Testis (tissue), 2 donors: ENCODE measurements at regions not wholly inside any gene's neighbourhood (a gene's known extent, or its start where the extent isn't known, plus 50 kb on each side); places are given as distances from the start of the nearest gene placed in this dataset.

Experiments
- DNase-seq: peaks from one replicate; pipeline ENCODE4 v3.0.0-alpha.2; 2019
- H3K27ac ChIP-seq, 2 donors: fragments of 200-600 bp; sonication (generic); one replicate each; pipeline ENCODE4 v1.5.1; 2019
- H3K27me3 ChIP-seq: fragments of 200-600 bp; sonication (generic); one replicate; pipeline ENCODE4 v1.5.1; 2019
- H3K36me3 ChIP-seq: fragments of 200-600 bp; sonication (generic); one replicate; pipeline ENCODE4 v1.5.1; 2017; ENCODE audit warnings: low read depth; ENCODE audit errors: missing control alignments
- H3K4me1 ChIP-seq: fragments of 200-600 bp; sonication (generic); one replicate; pipeline ENCODE4 v1.5.1; 2019
- H3K4me3 ChIP-seq, 2 donors: fragments of 200-600 bp; sonication (generic); one replicate each; pipeline ENCODE4 v1.5.1; 2017 to 2019
- H3K9me3 ChIP-seq: fragments of 200-600 bp; sonication (generic); one replicate; pipeline ENCODE4 v1.5.1; 2017
- CTCF ChIP-seq, 3 experiments: fragments of 450-650 bp in 2 of 3; fragments of 200-600 bp in 1 of 3; sonication (generic) in 1 of 3; IDR thresholded peaks; one replicate each; pipeline ENCODE4 v1.5.1; 2016 to 2019; ENCODE audit warnings: antibody characterized with exemption in 3 of 3, mild to moderate bottlenecking in 2 of 3, moderate library complexity in 1 of 3
- POLR2A ChIP-seq: fragments of 450-650 bp; IDR thresholded peaks from one replicate; pipeline ENCODE4 v1.6.1; 2017; ENCODE audit warnings: antibody characterized with exemption, mild to moderate bottlenecking, moderate library complexity
- WGBS, 2 donors: methylation state at CpG; one replicate each; pipeline ENCODE4 v1.1.5; 2018; 5-methylcytosine and 5-hydroxymethylcytosine counted together
- intact Hi-C: fragments of 100-400 bp; cut with DNase I; formaldehyde crosslinking; loops from one replicate; pipeline ENCODE4 v1.15.1; 2023; ENCODE audit warnings: low total_unique reads

DNA sequence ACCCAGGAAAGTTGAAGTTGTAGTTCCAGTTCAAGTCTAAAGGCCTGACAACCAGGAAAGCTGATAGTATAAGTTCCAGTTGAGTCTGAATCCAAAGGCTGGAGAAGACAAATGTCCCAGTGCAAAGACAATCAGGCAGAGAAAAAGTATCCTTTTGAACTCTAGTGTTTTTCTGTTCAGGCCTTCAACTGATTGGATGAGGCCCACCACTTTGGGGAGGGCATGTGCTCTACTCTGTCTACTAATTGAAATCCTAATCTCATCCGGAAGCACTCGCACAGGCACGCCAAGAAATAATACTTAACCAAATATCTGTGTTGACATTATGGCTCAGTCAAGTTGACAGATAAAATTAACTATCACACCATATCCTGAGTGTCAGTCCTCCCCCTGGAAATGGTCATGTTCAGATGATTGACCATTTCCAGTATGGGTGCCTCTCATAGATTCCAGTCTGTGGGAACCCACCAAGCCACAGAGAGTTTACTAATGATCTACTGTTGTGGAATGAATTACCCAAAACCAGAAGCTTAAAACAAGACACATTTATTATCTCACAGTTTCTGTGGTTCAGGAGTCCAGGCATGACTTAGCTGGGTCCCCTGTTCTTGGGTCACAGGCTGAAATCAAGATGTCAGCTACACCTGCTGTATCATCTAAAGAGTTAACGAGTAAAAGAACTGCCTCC is 296.3 kb upstream of the ZP4 start:
- no peak for DNase-seq
- intact Hi-C loops: no loop called here
- H3K36me3 ChIP-seq: no peaks in the 10 kb centered on the region
- no peaks in the 10 kb centered on the region for H3K9me3 ChIP-seq
- no peaks in the 10 kb centered on the region for H3K4me1 ChIP-seq
- no peaks in the 10 kb centered on the region for H3K27me3 ChIP-seq
- TF ChIP-seq CTCF (IDR thresholded peaks at IDR 0.05): no peak
- TF ChIP-seq POLR2A: no peak
- WGBS, 2 donors: 94 to 96% methylated on average over 4 of the region's 4 CpGs
- no peak overlapping the region for H3K4me3 ChIP-seq
- H3K27ac ChIP-seq: no peak overlapping the region

GRCh38 chr1:238177960-238178645 is 287.4 kb upstream of the ZP4 start:
- WGBS, 2 donors: 62 to 70% methylated on average over 7 of the region's 7 CpGs
- TF ChIP-seq CTCF (IDR thresholded peaks at IDR 0.05) (no peak), POLR2A (no peak)
- Histone ChIP-seq H3K27me3 (no peaks in the 10 kb centered on the region), H3K4me3 (no peak overlapping the region), H3K27ac (no peak overlapping the region), H3K9me3 (no peaks in the 10 kb centered on the region), H3K4me1 (no peaks in the 10 kb centered on the region), H3K36me3 (no peaks in the 10 kb centered on the region)
- intact Hi-C loops: no loop called here
- DNase-seq: no peak

DNA sequence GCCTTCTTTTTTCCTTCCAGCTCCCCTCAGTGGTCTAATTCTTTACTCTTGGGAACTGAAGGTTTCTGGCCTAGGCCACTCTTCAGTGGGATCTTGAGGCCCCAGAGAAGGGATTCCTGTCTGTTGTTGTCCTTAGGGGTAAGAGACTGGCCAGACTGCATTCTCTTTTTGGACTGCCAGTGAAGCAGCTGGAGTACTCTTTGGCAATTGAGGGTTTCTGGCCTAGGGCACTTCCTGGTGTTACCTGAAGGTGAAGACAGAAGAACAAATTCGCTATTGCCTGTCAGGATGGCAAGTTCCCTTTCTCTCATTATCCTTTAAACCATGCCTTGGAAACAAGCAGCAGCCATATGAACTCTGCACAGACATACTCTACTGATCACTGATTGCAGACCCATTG is 286.6 kb upstream of the ZP4 start:
- intact Hi-C loops: no loop called here
- no peaks in the 10 kb centered on the region for H3K36me3 ChIP-seq
- WGBS, 2 donors: 86 to 88% methylated on average over 1 of the region's 1 CpG
- no peaks in the 10 kb centered on the region for H3K4me1 ChIP-seq
- H3K27ac ChIP-seq: no peak overlapping the region
- TF ChIP-seq CTCF (IDR thresholded peaks at IDR 0.05): no peak
- no peak for TF ChIP-seq POLR2A
- DNase-seq: no peak
- H3K27me3 ChIP-seq: no peaks in the 10 kb centered on the region
- no peak overlapping the region for H3K4me3 ChIP-seq
- no peaks in the 10 kb centered on the region for H3K9me3 ChIP-seq

- TF ChIP-seq CTCF (IDR thresholded peaks at IDR 0.05): no peak
- no peak for TF ChIP-seq POLR2A
- Histone ChIP-seq H3K4me3 (no peak overlapping the region), H3K4me1 (no peaks in the 10 kb centered on the region), H3K27ac (no peak overlapping the region), H3K9me3 (no peaks in the 10 kb centered on the region), H3K27me3 (no peaks in the 10 kb centered on the region), H3K36me3 (no peaks in the 10 kb centered on the region)
- intact Hi-C loops: no loop called here
- 90 to 92% methylated on average over 2 of the region's 2 CpGs for WGBS, 2 donors
- no peak for DNase-seq
Observed at GRCh38 chr1:238176441-238176840, 285.7 kb upstream of the ZP4 start.

GRCh38 chr1:238171985-238172384 is 281.3 kb upstream of the ZP4 start:
- Histone ChIP-seq H3K9me3 (no peaks in the 10 kb centered on the region), H3K27me3 (no peaks in the 10 kb centered on the region), H3K4me3 (no peak overlapping the region), H3K4me1 (no peaks in the 10 kb centered on the region), H3K36me3 (no peaks in the 10 kb centered on the region), H3K27ac (no peak overlapping the region)
- no peak for TF ChIP-seq POLR2A
- TF ChIP-seq CTCF (IDR thresholded peaks at IDR 0.05): no peak
- 60 to 68% methylated on average over 2 of the region's 2 CpGs for WGBS, 2 donors
- intact Hi-C loops: no loop called here
- DNase-seq: no peak
